WTC11 (cell line): ENCODE measurements at regions not wholly inside any gene's neighbourhood (a gene's known extent, or its start where the extent isn't known, plus 50 kb on each side); places are given as distances from the start of the nearest gene placed in this dataset.

Experiments used
- ATF6 ChIP-seq: sonication (generic); formaldehyde crosslinking; IDR thresholded peaks from 2 replicates; pipeline ENCODE4 v1.8.1; 2023; ENCODE audit warnings: mild to moderate bottlenecking, missing genetic modification reagents
- CTCF ChIP-seq: fragments of 200-600 bp; IDR thresholded peaks from 2 replicates; pipeline ENCODE4 v1.8.0; 2022; ENCODE audit warnings: antibody characterized with exemption

GRCh38 chr2:71749671-71750101 is 296.3 kb downstream of the DYSF start:
- TF ChIP-seq CTCF (no peak), ATF6 (CRISPR knock-in tag) (no peak)
